HG02970 (cell line): ENCODE measurements at regions not wholly inside any gene's neighbourhood (a gene's known extent, or its start where the extent isn't known, plus 50 kb on each side); places are given as distances from the start of the nearest gene placed in this dataset.

Experiments used
- ATAC-seq: cut with Tn5 transposase; IDR thresholded peaks from one replicate; pipeline ENCODE4 v1.9.1; 2021; ENCODE audit warnings: mild to moderate bottlenecking, moderate library complexity, moderate number of reproducible peaks; ENCODE audit not compliant: unreplicated experiment, low FRiP score

DNA sequence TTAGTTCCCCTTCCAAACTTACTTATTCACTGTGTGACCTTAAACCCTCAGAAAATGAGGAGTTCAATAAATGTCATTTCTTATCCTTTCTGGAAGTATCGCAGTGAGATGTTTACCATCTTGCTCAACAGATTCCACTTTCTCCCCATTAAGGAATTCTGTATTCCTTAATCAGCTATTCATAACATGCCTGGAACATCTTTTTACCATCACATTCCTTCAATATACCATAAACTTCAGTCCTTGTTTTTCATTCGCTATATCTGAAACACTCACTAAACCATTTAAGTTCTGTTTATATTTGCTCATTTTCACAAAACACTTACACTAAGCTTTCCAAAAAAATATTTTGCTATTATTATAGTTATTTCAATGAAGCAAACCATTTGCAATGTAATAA lies 1158.6 kb downstream of the CDH12 start:
- no peak for ATAC-seq

DNA sequence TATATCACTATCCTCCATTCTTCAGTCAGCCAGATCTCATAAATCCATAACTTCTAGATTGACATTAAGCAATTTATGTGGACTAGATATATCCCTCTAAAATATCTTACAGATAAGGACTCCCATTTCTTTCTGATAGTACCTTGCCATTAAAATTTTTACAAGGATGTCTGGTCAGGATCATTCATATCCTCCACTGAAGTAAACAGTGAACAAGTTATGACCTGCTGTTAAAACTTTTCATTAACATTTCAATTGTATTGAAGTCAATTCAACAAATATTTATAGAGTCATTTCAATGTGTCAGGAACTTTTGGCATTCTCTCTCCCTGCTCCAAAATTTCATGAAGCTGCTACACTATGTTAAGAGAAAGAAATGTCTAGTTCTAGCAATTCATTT lies 1159.6 kb downstream of the CDH12 start:
- no peak for ATAC-seq

DNA sequence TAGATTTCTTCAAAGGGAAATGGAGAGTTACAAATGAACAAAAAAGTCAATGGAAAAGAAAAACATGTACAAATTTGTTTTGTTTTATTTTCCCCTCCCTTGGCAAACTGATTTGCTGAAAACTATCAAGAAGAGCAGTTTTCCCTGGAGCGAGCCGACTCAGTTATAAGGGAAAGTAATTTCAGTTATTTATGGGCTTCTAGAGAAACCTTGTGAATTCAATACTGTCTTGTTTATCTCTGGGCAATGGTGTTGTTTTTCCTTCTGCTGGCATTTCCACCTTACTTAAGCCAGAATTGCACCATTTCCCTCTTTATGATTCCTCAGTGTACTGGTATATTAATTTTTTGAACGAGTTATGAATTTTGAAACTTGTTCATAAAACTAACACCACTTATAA lies 1163.6 kb downstream of the CDH12 start:
- no peak for ATAC-seq

DNA sequence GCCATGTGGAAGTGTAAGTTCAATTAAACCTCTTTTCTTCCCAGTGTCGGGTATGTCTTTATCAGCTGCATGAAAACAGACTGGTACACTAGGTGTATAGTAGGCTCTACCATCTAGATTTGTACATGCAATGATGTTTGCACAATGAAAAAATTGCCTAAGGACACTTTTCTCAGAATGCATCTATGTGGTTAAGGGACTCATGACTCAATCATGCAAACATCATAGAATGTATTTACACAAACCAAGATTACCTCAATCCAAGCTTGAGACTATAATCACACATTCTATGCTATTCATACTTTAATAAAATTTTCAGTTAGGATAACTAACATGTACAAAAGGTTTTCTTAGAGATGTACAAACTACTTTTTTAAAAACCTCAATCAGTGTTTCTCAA lies 1164.5 kb downstream of the CDH12 start:
- no peak for ATAC-seq

DNA sequence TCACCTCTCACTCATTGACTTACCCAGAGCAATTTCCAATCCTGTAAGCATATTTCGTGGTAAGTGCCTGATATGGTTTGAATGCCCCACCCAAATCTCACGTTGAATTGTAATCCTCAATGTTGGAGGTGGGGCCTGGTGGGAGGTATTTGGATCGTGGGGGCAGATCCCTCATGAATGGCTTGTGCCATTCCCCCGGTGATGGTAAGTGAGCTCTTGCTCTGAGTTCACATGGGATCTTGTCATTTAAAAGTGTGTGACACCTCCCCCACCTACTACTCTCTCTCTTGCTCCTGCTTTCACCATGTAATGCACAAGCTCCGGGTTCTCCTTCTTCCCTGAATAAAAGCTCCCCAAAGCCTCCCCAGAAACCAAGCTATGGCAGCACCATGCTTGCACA lies 1165.5 kb downstream of the CDH12 start:
- ATAC-seq: no peak

DNA sequence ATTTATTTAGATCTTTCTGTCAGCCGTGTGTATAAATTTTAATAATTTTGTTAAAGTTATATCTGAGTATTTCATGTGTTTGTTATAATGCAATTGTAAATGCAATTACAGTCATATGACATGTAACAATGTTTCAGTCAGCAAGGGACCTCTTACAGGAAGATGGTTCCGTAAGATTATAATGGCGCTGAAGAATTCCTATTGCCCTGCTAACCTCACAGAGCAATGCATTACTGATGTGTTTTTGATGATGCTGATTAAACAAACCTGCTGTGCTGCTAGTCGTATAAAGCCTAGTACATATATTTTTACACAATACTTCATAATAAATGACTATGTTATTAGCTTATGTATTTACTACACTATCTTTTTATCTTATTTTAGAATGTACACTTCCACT lies 1166.4 kb downstream of the CDH12 start:
- no peak for ATAC-seq

DNA sequence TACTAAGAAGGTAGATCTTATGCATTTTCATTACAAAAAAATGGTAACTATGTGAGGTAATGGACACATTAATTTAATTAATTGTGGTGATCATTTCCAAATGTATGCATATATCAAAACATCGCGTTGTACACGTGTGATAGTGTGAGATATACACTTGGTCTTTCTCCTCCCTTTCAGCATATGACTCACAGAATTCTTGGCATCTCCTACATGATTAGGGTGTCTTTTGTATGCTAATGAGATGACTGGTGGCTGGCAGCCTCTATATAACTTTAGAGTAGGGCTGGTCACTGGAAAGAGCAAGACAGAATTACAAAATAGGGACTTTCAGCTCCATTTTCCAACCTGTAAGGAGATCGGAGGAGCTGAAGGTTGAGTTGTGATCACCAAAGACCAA lies 1167.6 kb downstream of the CDH12 start:
- no peak for ATAC-seq

DNA sequence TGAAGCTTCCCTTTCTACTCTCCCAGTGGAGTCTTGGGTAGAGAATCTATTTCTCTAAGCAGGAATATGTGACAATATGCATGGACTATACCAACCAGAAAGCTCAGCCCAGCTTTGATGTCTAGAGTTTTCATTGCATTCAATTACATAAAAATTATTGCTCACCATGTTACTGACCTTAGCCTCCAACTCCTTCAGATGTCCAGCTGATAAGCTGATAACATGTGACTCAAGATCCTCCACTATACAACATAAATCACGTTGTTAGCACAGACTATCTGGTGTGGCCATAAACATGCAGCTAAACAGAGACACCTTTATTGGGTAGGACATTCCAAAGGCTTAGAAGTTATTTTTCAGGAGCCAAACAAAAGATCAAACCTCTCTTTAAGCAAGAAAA lies 1168.2 kb downstream of the CDH12 start:
- no peak for ATAC-seq

DNA sequence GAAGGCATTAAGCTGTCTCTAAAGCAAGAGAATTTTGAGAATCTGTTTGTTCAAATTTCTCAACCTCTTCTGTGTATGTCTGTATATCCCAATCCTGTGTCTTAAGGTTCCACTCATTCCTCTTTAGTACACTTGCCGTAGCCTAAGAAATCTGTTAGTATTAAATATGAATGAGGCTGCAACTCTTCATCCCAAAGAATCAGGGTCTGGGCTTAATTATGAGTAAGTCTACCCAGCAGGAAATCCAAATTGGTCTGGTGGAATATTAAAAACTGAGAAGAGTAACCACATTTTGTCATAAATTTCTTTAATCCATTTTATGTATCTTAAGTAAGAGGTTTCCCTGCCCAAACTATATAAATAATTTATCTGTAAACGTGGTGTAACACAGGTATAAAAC lies 1171.2 kb downstream of the CDH12 start:
- ATAC-seq: no peak

DNA sequence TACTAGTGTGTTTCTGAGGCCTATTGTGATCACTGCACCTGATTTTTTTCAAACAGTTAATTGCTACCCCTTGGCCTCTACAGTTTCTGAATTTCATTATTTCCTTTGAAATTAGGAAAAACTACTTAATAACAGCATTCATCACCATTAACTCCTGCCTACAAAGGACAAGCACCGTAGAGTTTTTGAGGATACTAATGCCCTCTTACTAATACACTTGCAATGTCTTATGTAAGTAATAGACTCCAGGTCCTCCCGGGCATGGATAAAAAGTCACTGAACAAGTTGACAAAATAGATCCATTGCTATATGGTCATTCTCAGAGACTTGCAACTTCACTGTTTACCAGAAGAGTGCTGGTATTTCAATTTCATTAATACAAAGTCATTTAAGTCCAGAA lies 1172.5 kb downstream of the CDH12 start:
- ATAC-seq: no peak

DNA sequence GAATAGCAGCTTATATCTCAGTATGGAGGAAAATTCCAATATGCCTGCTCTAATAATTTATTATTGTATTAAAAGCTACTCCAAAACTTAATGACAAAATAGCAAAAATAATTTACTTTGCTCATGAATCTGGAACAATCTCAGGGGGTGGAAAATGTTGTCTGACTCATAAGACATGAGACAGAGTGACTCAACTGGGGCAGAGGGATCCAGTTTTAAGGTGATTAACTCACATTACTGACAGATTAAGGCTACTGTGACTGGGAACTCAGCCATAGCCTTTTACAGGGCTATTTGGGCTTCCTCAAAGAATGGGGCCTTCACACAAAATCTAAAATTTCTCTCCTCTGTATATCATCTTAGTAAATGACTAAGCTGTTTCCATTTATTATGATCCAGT lies 1172.9 kb downstream of the CDH12 start:
- ATAC-seq: no peak

DNA sequence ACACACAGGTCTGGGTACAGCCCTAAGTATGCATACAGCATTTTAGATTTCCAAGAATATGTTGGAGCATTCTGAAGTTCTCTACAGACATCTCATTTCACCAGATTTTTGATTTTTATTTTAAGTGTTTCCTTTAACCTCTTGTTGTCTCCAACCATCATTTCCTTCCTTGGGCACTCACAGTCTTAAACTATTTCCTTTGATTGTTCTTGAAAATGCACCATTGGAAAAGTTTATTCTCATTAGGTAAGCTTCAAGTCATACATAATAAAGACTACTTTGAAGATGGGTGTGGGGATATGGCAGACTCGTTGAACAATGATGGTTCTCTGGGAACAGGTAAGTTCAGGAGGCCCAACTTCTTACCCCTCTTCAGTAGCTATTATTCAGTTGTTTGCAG lies 1174.6 kb downstream of the CDH12 start:
- ATAC-seq: no peak

DNA sequence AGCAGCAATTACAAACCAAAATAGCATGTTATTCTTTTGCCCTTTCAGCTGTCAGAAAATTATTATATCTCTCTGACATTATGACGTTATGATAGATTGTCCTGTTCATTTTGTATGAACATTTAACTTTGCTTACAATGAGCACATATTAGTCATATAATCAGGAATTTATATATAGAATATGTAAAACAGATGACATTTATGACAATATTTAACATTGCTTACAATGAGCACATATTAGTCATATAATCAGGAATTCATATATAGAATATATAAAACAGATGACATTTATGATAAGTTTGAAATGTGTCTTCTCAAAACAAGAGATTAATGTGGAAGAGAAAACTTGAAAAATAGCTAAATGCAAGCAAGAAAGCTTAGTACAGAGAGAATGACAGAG lies 1180.2 kb downstream of the CDH12 start:
- ATAC-seq: no peak

DNA sequence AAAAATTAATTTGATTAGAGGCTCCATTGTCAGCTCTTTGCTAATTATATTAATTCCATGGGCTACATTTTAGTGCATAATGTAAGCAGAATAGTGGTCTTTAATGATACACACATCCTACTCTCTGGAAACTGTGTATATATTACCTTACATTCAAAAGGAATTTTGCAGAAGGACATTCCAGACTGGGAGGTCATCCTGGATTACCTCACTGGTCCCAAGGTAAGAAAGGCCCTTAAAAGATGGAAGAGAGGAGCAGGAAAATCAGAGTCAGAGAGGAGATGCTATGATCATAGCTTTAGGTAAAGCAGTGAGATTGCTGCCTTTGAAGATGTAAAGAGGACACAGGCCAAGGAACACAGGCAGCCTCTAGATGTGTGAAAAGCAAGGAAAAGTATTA lies 1180.8 kb downstream of the CDH12 start:
- no peak for ATAC-seq

DNA sequence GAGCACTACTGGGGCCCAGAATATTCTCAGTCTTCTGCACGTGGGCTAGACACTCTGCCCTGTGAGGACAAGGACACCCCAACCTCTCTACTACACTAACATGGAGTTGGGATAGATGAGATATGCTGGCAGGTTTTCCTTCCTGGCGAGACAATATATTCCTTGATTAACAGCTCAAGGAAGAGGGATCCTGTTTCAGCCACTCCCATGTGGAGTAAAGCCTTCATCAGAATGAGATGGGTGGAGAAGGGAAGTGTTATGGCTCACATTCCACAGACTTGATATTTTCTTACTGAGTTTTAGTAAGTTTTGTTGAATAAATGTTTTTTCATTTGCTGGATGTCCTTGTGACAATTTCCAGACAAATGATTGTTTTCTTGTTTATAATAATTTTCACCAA lies 1187.6 kb downstream of the CDH12 start:
- no peak for ATAC-seq

DNA sequence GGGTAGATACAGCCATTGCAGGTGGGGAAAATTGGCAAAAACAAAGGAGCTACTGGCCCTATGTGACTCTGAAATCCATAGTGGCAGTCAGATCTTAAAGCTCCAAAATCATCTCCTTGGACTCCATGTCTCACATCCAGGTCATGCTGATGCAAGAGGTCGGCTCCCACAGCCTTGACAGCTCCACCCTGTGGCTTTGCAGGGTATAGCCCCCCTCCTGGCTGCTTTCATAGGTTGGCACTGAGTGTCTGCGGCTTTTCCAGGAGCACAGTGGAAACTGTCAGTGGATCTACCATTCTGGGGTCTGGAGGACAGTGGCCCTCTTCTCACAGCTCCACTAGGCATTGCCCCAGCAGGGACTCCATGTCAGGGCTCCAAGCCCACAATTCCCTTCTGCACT lies 1190.1 kb downstream of the CDH12 start:
- no peak for ATAC-seq

DNA sequence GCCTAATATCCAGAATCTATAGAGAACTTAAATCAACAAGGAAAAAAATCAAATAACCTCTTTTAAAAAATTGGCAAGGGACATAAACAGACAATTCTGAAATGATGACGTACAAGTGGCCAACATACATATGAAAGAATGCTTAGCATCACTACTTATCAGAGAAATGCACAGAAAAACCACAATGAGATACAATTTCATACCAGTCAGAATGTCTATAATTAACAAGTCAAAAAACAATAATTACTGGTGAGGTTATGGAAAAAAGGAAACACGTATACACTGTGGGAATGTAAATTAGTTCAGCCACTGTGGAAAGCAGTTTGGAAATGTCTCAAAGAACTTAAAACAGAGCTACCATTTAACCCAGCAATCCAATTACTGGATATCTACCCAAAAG lies 1192.0 kb downstream of the CDH12 start:
- no peak for ATAC-seq

DNA sequence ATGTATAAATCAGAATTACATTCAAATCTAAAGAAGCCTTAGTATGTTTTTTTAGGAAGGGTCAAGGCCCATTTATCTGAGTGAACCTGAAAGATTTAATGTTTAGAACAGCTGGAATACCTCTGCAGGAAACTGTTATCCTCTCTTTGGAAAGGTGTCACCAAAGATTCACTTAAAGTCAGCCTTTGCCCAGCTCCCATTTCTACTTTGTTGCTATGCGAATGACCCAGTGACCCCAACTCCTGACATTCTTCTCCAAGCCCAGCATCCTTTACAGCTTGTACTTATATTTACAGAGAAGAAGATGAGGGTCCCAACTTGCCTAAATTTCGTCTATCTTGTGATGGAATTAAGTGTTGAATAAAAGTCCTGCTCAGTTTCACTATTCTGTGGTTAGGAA lies 1198.6 kb downstream of the CDH12 start:
- ATAC-seq: no peak

DNA sequence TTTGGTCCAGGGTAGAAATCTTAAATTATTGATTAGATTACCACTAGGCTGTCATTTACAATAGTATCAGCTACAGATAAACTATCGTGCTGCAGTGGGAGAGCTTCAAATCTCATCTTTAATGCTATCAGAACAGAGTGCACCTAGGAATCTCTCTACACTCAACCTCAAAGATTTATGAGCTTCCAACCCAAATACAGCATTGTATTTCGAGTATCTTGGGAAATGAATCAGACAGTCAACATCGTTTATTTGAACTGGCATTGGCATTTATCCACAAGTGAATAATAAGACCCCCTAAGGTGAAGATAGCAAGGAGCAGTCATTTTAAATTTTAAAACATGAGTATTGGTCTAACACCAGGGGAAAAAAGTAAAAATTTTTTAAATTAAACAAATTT lies 1203.2 kb downstream of the CDH12 start:
- ATAC-seq: no peak

DNA sequence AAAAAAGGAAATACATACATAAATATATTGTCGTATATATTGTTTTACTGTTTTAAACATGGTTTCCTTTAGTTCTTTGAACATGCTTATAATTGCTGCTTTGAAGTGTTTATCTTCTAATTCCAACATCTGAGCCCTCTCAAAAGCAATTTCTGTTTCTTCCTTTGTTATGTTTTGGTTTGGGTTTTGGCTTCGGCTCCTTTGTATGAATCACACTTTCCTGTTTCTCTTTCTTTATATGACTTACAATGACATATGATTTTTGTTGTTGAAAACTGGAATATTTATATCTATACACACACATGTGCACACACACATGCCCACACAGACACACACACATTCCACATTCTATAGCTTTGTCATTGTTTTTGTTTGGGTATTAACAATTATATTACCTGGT lies 1206.7 kb downstream of the CDH12 start:
- no peak for ATAC-seq

DNA sequence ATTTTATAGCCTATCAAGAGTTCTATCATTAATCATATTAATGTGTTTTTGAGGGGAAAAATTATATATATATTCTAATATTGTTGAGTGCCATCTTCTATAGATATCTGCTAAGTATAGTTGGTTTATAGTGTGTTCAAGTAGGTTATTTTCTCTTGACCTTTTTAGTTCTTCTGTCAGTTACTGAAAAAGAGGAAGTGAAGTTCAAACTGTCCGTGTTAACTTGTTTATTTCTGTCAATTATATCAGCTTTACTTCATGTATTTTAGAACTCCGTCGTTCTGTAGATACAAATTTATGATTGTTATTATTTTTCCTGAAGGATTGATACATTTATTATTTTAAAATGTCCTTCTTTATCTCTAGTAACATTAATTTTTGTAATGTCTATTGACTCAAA lies 1209.1 kb downstream of the CDH12 start:
- ATAC-seq: no peak

DNA sequence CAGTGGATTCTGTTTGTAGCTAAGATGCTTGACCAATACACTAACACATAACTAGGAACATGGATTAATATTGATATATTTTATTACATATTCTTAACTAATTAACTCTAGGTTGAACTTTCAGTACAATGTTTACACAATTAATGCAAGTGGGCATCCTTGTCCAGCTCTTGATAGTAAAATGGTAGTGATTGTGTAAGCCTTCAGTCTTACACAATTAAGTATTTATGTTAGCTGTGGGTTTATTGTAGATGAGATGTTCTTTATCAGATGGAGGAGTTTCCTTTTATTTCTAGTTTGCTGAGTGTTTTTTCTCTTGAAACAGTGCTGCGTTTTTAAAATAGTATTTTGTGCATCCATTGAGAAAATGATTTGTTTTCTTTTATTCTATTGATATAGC lies 1210.8 kb downstream of the CDH12 start:
- ATAC-seq: no peak

DNA sequence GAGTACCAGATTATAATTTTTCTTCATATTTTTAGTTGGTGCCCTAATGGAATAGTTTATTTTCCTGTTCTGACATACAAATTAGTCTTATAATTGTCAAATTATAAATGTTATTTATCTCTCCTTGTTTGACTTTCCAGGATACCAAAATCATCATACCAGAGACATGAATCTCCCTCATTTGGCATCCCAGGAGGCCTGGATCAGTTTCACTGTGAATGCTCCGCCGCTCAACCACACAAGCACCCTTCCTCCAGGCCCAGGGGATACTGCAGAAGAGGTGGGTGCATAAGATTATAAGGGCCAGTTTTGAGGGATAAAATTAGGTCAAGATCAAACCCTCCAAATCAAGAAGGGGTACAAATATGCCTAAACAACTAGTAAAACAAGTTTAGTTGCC lies 1229.3 kb downstream of the CDH12 start:
- no peak for ATAC-seq
